A673 (cell line): ENCODE measurements at regions not wholly inside any gene's neighbourhood (a gene's known extent, or its start where the extent isn't known, plus 50 kb on each side); places are given as distances from the start of the nearest gene placed in this dataset.

Experiments
- BruUV-seq: library from RNA; stranded (reverse); fragments of 400-500 nt; replicated peaks from 2 replicates; lab custom pipeline; 2021; lab: Mats Ljungman, UMichigan
- CTCF ChIA-PET: fragments of 300-600 bp; sonication (Branson Sonifier 250); formaldehyde crosslinking; loops from one replicate; lab custom pipeline; 2022; ENCODE audit warnings: antibody characterized with exemption; lab: Charles Lee
- POLR2A ChIA-PET: fragments of 300-600 bp; sonication (Branson Sonifier 250); formaldehyde crosslinking; loops from one replicate; lab custom pipeline; 2022; ENCODE audit warnings: antibody characterized with exemption; ENCODE audit not compliant: low non-redundant PET; lab: Charles Lee
- DNase-seq: peaks from one replicate; pipeline ENCODE4 v3.0.0-alpha.2; 2015; ENCODE audit warnings: low spot score
- H3K27ac ChIP-seq: fragments of 200-600 bp; sonication (generic); 2 replicates; pipeline ENCODE4 v1.5.1; 2016; ENCODE audit warnings: mixed run types, low read depth, mild to moderate bottlenecking, mixed read lengths, antibody characterized with exemption, low read length; ENCODE audit not compliant: poor library complexity, severe bottlenecking
- H3K27me3 ChIP-seq: fragments of 200-600 bp; sonication (generic); replicated peaks from 2 replicates; pipeline ENCODE4 v1.6.1; 2017; ENCODE audit warnings: mixed run types, low read depth, mild to moderate bottlenecking, mixed read lengths, antibody characterized with exemption, low read length; ENCODE audit not compliant: insufficient read depth, poor library complexity
- H3K36me3 ChIP-seq: fragments of 200-600 bp; sonication (generic); 2 replicates; pipeline ENCODE4 v1.6.1; 2016; ENCODE audit warnings: mixed run types, mild to moderate bottlenecking, mixed read lengths, antibody characterized with exemption, low read length; ENCODE audit not compliant: insufficient read depth, poor library complexity, severe bottlenecking
- H3K4me1 ChIP-seq: fragments of 200-600 bp; sonication (generic); 2 replicates; pipeline ENCODE4 v1.6.1; 2017; ENCODE audit warnings: mixed run types, mild to moderate bottlenecking, mixed read lengths, antibody characterized with exemption, low read length; ENCODE audit not compliant: insufficient read depth, poor library complexity, severe bottlenecking
- H3K4me3 ChIP-seq: fragments of 200-600 bp; sonication (generic); 2 replicates; pipeline ENCODE4 v1.5.1; 2016; ENCODE audit warnings: low read depth, mixed run types, mild to moderate bottlenecking, mixed read lengths, low read length; ENCODE audit not compliant: poor library complexity, severe bottlenecking
- H3K9me3 ChIP-seq: fragments of 200-600 bp; sonication (generic); 2 replicates; pipeline ENCODE4 v1.6.1; 2016; ENCODE audit warnings: mixed run types, low read depth, mild to moderate bottlenecking, mixed read lengths, antibody characterized with exemption, low read length; ENCODE audit not compliant: poor library complexity, severe bottlenecking
- EZH2 ChIP-seq: fragments of 200-600 bp; sonication (generic); IDR thresholded peaks from 2 replicates; pipeline ENCODE4 v1.6.1; 2017; ENCODE audit warnings: borderline replicate concordance, low read depth, mild to moderate bottlenecking, mixed read lengths, antibody characterized with exemption, low read length; ENCODE audit not compliant: poor library complexity, severe bottlenecking
- intact Hi-C: fragments of 100-400 bp; cut with micrococcal nuclease; formaldehyde crosslinking; loops from one replicate; pipeline ENCODE4 v1.10.0; 2022; ENCODE audit not compliant: unreplicated experiment
- TF ChIP-seq, protein P1 (sequence below): fragments of 300-800, 200-600 bp; sonication (generic); conservative IDR thresholded peaks from 2 replicates; pipeline ENCODE4 v1.5.1; 2017; ENCODE audit warnings: low read depth, mild to moderate bottlenecking, antibody characterized with exemption, low read length, moderate library complexity, mixed read lengths

GRCh38 chr16:79466111-79466510 is 134.4 kb downstream of the MAF start:
- H3K27ac ChIP-seq = no peak overlapping the region
- BruUV-seq = no TSS peak
- TF ChIP-seq, protein P1, sequence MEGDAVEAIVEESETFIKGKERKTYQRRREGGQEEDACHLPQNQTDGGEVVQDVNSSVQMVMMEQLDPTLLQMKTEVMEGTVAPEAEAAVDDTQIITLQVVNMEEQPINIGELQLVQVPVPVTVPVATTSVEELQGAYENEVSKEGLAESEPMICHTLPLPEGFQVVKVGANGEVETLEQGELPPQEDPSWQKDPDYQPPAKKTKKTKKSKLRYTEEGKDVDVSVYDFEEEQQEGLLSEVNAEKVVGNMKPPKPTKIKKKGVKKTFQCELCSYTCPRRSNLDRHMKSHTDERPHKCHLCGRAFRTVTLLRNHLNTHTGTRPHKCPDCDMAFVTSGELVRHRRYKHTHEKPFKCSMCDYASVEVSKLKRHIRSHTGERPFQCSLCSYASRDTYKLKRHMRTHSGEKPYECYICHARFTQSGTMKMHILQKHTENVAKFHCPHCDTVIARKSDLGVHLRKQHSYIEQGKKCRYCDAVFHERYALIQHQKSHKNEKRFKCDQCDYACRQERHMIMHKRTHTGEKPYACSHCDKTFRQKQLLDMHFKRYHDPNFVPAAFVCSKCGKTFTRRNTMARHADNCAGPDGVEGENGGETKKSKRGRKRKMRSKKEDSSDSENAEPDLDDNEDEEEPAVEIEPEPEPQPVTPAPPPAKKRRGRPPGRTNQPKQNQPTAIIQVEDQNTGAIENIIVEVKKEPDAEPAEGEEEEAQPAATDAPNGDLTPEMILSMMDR = no peak
- no peak for TF ChIP-seq EZH2
- H3K27me3 ChIP-seq = no peaks in the 10 kb centered on the region
- no peak for DNase-seq
- ChIA-PET POLR2A (no interaction called here), CTCF (no interaction called here)
- H3K36me3 ChIP-seq = no peaks in the 10 kb centered on the region
- H3K9me3 ChIP-seq = no peaks in the 10 kb centered on the region
- intact Hi-C loops = no loop called here
- H3K4me1 ChIP-seq = no peaks in the 10 kb centered on the region
- H3K4me3 ChIP-seq = no peak overlapping the region

- Histone ChIP-seq H3K27me3 (no peaks in the 10 kb centered on the region), H3K36me3 (no peaks in the 10 kb centered on the region), H3K9me3 (no peaks in the 10 kb centered on the region), H3K4me1 (no peaks in the 10 kb centered on the region), H3K4me3 (no peak overlapping the region), H3K27ac (no peak overlapping the region)
- ChIA-PET POLR2A (no interaction called here), CTCF (no interaction called here)
- no peak for DNase-seq
- BruUV-seq = no TSS peak
- intact Hi-C loops = no loop called here
- TF ChIP-seq, protein P1 = no peak
- no peak for TF ChIP-seq EZH2
Observed at GRCh38 chr16:79463841-79464240, 136.7 kb downstream of the MAF start.

- no peaks in the 10 kb centered on the region for H3K27me3 ChIP-seq
- intact Hi-C loops = no loop called here
- TF ChIP-seq EZH2 = no peak
- no peaks in the 10 kb centered on the region for H3K9me3 ChIP-seq
- ChIA-PET POLR2A (no interaction called here), CTCF (no interaction called here)
- no peaks in the 10 kb centered on the region for H3K4me1 ChIP-seq
- H3K27ac ChIP-seq = no peak overlapping the region
- H3K4me3 ChIP-seq = no peak overlapping the region
- H3K36me3 ChIP-seq = no peaks in the 10 kb centered on the region
- DNase-seq = no peak
- BruUV-seq = no TSS peak
Observed at GRCh38 chr16:79456036-79456435, 144.5 kb downstream of the MAF start.

GRCh38 chr16:79452671-79453070 is 147.9 kb downstream of the MAF start:
- Histone ChIP-seq H3K4me3 (no peak overlapping the region), H3K4me1 (no peaks in the 10 kb centered on the region), H3K36me3 (no peaks in the 10 kb centered on the region), H3K27ac (no peak overlapping the region), H3K9me3 (no peaks in the 10 kb centered on the region), H3K27me3 (no peaks in the 10 kb centered on the region)
- no peak for DNase-seq
- intact Hi-C loops = no loop called here
- TF ChIP-seq EZH2 = no peak
- TF ChIP-seq, protein P1 = no peak
- CTCF ChIA-PET = no interaction called here
- no TSS peak for BruUV-seq
- POLR2A ChIA-PET = no interaction called here
